Limb (tissue), 2 donors: ENCODE measurements at regions not wholly inside any gene's neighbourhood (a gene's known extent, or its start where the extent isn't known, plus 50 kb on each side); places are given as distances from the start of the nearest gene placed in this dataset.

Source experiments
- DNase-seq, 2 donors: peaks; one replicate each; pipeline ENCODE4 v3.0.0-alpha.2; 2016; ENCODE audit errors: extremely low spot score in 2 of 2

DNA sequence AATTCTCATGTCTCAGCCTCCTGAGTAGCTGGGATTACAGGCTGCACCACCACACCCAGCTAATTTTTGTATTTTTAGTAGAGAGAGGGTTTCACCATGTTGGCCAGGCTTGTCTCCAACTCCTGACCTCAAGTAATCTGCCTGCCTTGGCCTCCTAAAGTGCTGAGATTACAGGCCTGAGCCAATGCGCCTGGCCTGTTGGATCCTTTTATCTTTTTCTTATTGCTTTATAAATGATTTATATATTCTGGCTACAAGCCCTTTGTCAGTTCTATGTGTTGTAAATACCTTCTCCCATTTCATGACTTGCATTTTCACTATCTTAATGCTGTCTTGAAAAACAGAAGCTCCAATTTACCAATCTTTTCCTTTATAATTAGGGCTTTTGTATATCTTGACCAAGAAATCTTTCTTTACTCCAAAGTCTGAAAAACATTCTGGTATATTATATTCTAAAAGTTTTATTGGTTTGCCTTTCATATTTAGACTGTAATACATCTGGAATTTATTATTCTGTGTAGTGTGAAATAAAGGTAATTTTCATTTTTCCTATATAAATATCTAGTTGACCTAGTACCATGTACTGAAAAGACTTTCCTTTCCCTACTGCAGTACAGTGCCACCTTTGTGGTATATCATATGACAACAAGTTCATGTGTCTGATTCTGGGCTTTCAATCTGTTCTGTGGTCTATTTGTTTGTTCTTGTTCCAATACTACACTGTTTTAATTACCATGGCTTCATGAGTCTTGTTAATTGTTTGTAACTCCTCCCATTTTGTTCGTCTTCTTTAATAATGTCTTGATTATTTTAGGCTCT lies 52.9 kb upstream of the RNU6-1 start:
- DNase-seq: no peak

DNA sequence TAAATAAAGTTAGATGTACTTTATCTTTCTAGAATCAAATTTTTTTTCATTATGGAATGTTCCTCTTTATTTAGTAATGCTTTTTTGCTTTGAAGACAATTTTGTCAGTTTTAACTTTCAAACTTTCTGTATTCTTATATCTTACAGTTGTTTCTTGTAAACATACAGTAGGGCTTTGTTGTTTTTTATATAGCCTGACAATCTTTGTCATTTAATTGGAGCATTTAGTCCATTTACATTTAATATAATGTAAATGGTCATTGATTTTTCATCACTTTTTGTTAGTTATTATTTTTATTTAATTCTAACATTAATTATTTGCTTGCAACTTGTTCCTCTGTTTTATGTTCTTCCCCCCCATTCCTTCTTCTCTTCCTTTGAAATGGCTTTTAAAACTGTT lies 55.4 kb upstream of the RNU6-1 start:
- DNase-seq: no peak

DNA sequence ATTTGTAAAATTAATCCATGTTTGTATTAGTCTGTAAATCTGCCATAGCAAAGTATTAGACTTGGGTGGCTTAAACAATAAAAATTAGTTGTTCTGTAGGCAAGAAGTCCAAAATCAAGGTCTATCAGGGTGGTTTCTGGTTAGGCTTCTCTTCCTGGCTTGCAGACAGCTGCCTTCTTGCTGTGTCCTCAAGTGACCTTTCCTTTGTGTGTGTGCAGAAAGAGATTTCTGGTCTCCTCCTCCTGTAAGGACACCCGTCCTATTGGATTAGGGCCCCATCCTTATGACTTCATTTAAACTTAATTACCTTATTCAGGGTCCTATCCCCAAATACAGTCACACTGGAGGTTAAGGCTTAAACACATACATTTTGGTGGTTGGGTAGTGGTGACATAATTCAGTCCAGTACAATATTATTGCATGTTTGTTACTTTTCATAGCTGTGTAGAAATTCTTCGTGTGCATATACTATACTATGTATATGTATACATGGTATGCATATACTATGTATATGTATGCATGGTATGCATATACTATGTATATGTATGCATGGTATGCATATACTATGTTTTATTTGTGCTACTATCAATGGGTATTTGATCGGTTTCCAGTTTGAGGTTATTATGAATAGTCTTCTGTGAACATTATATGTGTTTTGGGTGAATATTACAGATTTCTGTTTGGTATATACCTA lies 57.9 kb upstream of the RNU6-1 start:
- DNase-seq: no peak

DNA sequence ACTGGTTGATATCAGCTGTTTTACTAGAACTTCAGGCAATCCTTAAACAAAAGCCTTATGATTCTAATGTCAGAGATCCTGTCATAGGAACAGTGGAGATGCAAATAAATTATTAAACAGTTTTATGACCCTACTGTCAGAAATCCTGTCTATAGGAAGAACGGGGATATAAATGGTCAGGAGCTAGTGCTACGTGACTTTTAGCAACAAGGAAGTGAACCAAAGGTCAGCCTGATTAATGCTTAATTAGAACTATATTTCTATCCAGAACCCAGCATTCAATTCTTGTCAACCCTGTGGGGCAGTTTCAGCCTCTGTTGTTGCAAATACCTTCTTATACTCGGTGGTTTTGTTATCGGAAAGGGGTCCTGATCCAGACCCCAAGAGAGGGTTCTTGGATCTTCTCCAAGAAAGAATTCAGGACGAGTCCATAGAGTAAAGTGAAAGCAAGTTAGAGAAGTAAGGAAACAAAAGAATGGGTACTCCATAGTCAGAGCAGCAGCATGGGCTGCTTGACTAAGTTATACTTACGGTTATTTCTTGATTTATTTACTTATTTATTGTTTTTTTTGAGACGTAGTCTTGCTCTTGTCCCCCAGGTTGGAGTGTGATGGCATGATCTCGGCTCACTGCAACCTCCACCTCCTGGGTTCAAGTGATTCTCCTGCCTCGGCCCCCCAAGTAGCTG lies 59.9 kb upstream of the RNU6-1 start:
- no peak for DNase-seq

DNA sequence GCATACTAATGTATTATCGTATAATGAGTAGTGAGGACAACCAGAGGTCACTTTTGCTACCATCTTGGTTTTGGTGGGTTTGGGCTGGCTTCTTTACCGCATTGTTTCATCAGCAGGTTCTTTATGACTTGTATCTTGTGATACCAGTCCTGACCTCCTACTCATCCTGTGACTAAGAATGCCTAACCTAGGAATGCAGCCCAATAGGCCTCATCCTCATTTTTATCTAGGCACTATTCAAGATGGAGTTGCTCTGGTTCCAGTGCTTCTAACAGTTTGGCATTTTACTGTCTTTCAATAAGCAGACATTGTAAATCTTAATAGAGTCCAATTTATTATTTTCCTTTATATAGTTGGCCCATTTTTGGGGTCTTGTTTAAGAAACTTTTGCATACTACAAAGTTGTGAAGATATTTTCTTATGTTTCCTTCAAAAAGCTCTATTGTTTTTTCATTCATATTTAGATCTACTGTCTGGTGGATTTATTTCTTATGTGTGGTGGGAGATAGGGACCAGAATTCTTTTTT lies 60.8 kb upstream of the RNU6-1 start:
- DNase-seq: no peak

DNA sequence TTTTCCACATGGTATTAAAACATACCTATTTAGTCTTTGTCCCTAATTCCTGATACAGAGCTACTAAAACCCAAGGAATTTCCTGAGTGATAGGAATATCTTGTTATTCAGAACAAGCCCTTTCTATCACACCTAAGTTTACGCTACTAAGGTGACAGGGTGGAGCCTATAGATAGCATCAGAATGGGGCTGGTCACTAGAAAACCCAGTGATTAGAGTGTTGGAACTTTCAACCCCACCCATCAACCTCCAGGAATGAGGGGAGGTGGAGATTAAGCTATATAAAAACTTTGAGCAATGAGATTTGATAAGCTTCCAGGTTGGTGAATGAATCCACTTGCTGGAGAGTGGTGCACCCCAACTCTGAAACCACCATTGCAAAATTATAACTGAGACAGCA lies 62.1 kb upstream of the RNU6-1 start:
- no peak for DNase-seq

DNA sequence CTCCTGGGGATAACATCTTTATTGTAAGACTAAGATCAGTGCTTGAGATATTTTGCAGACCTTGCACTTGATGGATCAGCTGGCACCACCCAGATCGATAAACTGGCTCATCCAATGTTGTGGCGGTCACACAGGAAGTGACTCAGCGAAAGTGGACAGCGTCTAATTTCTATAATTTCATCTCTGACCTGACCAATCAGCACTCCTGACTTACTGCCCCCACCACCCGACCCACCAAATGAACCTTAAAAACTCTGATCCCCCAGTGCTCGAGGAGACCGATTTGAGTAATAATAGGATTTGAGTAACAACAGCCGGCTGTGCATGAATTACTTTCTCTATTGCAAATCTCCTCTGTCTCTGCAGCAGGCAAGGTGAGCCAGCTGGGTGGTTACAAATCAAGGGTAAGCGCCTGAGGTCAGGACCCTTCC lies 62.7 kb upstream of the RNU6-1 start:
- no peak for DNase-seq

DNA sequence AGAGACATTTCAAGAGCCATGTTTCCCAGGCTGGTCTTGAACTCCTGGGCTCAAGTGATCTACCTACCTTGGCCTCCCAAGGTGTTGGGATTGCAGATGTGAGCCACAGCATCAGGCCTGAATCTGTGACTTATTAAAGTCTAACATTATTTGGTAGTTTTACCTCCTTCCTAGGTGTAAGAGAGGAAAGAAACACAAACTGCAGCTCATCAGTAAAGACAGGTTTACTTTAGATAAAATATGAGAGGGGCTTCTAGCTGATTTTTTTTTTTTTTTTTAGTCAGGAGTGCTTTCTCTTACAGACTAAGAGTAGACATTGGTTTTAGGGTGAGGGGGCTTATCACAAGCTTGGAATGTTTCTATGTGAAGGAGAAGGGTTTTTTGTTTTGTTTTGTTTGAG lies 63.9 kb upstream of the RNU6-1 start:
- no peak for DNase-seq

DNA sequence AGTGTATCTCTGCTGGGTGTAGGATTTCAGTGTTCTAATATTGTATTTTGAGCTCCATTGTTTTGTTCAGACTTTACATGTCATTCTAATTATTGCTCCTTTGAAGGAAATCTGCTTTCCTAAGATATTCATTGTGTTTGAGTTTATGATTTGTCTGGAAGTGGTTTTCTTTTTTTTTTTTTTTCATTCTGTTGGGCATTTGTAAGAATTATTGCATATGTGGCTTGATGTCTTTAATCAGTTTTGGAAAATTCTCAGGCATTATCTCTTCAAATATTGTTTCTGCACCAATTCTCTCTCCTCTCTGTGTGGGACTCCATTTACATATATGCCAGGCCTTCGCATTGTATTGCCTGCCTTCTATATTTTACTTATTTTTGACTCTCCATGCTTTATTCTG lies 65.8 kb upstream of the RNU6-1 start:
- no peak for DNase-seq

DNA sequence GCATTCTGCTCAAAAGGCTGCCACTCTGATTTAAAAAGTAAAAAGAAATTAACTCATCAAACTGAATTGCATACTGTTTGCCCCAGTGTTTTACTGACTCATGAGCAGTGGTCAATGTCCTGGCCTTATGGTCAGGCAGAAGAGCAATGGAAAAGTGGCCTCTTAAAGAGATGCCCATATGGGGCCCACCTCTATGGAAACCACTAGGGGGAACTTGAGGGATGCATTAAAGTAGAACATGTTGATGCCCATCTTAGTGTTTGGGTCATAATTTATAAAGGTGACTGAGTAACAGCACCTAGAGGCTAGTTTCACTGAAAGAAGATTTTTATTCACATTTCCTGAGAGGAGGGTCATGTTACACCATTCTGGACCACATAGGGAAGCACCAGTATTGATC lies 66.5 kb upstream of the RNU6-1 start:
- DNase-seq: no peak

DNA sequence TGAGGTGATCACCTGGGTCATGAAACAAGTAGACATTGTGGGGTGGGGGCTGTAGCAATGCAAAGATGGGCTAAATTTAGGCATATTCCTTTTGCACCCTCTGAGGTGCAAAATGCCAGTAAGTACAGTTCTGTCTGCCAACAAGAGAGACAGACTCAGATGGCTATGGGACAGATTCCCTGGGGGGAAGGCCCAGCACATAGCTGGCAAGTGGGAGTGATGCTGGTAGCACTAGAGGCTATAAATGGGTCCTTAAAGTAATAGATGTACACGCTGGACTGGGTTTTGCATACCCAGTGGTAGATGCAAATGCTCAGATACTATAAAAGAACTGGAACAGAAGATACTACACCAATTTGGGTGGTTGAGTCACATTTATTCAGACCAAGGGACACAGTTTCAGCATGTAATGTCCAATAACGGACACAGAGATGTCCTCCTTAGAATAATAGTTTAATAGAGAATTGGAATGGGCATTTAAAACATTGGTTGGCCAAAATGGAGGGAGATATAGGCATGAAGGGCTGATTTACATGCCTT lies 67.4 kb upstream of the RNU6-1 start:
- no peak for DNase-seq

DNA sequence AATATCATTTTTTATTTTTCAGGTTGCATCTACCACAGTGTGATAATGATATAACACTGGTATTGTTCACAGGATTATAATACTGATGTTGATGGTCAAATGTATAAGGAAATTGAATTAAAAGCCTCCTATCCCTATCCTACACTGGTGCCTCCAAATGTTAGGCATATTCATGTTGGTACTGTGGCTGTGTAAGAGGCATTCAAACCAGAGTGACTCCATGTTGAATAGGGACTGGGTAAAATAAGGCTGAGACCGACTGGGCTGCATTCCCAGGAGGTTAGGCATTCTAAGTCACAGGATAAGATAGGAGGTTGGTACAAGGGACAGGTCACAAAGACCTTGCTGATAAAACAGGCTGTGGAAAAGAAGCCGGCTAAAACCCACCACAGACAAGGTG lies 68.9 kb upstream of the RNU6-1 start:
- no peak for DNase-seq

DNA sequence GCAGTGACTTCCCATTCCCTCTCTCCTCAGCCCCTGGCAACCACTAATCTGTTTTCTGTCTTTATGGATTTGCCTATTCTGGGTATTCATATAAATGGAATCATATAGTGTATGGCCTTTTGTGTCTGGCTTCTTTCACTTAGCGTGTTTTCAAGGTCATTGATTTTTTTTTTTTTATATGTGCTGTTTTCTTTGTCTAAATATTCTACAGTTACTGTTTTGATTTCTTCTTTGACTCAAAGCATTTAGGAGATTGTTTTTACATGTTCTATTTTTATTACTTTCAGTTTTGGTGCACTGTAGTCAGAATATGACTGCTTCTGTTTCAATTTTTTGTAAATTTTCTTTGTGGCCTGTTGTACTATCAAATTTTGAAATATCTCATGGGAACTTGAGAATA lies 71.9 kb upstream of the RNU6-1 start:
- DNase-seq: no peak

DNA sequence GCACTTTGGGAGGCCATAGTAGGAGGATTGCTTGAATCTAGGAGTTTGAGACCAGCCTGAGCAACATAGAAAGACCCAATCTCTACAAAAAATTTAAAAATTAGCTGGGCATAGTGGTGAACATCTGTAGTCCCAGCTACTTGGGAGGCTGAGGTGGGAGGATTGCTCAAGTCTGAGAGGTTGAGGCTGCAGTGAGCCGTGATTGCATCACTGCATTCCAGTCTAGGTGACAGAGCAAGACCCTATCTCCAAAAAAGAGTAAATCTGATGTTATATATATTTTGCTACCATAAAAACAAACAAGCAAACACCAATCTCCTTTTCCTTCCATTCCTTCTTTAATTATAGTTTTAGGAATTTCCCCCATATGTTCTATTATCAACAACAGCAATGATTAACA lies 74.2 kb upstream of the RNU6-1 start:
- no peak for DNase-seq

DNA sequence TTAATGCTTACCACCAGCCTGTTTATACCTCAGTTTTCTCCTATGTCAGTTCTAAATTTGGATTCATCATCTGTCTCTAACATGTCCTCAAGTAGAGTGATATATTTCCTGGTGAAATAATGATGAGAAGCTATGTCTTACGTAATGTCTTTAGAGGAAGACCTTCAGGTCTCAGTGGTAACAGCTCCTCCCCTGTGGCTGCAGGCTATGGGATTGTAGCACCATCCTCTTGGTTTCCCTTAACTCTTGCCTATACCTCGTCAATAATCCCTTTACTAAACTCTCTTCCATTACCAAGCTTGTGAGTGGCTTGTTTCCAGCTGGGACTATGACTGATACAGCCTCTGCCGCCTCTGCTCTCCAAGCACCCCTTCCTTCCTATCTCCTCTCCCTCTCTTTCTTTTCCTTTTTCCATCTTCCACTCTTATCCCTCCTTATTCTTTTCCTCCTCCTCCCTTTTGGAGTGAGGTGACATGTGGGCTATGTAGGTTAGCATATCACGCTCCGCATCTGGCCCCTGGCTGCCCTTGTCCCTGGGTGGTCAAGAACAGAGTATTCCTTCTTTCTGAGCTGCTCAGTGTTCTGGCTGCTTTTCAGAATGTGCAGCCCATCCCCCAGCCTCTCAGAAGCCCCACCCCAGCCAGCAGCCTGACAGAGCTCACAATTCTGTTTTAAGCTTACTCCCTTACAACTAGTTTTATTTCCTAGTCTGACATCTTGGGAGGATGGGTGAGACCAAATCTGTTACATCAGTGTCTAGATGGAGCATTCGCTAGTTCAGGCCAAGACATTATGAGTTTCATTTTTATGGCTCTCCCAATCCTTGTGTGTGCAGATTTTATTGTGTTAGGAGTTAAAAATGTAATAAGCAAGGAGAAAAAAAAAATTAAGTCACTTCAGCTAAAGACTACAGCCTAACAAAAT lies 75.0 kb upstream of the RNU6-1 start:
- peak; percentile 84 to 85 for DNase-seq

DNA sequence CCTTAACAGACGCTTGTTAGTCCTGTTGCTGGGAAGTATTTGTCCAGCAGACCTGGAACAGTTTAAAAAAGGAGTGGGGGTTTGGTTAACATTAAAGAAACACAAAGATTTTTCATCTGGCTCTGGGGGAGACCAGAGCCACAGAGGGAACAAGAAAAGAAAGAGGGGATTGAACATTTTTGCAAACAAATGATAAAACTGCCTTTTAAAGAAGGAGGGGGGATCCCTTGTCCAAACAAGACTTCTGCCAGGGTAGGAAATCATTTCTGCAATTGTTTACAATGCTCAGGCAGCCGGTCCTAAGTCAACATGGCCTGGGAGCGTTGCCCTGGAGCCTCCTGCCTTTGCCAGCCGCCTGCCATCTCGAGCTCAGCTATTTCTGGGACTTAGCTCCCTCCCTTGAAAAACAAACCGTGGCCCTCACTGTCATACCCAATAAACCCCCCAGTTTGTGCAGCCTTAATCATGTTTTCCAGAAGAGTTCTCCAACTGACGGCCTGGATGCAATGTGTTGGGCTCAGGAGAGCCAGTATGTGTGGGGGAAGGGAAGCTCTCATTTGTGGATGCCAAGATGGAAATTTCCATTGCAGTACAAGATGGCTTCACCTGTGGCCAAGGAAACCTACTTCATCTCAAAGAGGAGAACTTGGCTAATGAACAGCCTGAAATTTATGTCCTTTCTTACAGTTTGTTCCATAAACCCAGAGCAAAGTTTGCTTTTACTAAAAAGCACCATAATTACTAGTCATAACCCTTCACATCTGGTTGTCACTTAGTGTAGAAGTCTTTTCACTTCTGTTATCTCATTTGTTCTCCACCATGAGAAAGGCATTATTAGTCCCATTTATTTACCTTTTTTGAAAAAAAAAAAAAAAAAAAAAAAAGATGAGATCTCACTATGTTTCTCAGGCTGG lies 75.9 kb upstream of the RNU6-1 start:
- peak; percentile 70 to 81 for DNase-seq

DNA sequence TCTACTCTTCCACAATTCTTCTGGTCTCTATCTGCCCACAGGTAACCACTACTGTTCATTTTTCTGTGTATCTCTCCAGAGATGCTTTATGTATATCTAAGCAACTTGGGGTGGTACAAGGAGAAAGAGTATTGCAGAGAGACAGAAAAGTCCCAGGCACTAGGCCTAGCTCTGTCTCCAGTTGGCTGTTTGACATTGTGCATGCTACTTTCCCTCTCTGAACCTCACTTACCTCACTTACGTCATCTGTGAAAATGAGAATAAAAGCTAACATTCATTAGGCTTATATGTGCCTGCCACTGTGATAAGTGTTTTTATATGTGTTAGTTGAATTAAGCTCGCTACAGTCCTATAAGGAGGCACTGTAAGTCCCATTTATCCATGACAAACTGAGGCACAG lies 76.7 kb upstream of the RNU6-1 start:
- DNase-seq: no peak

DNA sequence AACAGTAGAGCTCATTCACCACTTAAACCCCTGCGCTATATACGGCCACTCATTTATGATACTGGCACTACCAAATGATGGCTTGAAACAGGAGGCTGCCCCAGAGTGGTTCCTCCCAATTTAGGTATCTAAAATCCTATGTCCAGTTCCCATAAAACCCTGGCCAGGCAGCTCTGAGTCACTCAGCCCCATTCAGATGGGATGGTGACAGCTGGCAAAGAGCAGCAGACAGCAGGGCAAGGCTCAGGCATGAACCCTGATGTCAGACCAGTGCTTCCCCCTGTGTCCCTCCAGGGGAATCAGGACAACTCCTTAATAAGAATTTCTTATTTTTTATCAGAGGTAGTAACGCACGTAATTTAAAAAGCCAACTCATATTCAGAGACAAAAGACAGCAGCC lies 77.2 kb upstream of the RNU6-1 start:
- DNase-seq: no peak

DNA sequence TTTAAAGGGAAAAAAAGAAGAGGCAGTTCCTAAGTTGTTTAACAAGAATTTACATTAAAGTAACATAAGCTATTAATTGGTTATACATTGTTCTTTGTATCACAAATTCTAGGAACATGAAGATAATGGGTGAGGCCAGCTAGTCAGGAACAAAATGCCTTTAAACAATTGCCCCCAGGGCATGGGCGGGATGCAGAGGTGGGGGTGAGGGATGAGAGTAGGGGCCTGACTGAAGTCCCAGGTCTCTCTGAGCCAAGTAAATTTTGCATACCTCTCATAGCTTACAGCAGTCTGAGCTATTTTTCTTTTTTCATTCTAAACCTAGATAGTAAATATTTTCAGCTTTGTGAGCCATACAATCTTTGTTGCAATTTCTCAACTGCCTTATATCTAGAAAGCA lies 77.8 kb upstream of the RNU6-1 start:
- DNase-seq: no peak
